ENCODE measurements at regions not wholly inside any gene's neighbourhood (a gene's known extent, or its start where the extent isn't known, plus 50 kb on each side); places are given as distances from the start of the nearest gene placed in this dataset.

DNA sequence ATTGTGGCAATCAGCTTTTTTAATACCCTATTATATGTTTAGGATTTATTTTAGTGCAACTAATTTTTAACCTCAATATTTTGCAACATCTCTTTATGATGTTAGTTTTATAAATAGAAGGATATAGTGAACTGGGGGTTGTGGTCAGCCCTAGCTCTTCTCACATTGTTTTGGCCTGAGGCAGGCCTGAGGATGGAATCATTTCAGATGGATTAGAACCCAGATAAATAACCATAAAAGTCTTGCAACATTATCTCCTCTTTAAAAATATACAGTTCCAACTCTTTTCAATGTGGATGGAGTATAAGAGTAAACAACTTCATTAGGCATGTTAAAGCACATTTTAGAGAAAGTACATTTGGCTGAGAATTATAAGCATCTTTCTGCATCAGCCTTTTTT, 522.7 kb downstream of the NR2F1-AS1 start:
- no peak overlapping the region for H3K4me2 ChIP-seq (ENCODE audit: low read length)
- TF ChIP-seq, protein P1, sequence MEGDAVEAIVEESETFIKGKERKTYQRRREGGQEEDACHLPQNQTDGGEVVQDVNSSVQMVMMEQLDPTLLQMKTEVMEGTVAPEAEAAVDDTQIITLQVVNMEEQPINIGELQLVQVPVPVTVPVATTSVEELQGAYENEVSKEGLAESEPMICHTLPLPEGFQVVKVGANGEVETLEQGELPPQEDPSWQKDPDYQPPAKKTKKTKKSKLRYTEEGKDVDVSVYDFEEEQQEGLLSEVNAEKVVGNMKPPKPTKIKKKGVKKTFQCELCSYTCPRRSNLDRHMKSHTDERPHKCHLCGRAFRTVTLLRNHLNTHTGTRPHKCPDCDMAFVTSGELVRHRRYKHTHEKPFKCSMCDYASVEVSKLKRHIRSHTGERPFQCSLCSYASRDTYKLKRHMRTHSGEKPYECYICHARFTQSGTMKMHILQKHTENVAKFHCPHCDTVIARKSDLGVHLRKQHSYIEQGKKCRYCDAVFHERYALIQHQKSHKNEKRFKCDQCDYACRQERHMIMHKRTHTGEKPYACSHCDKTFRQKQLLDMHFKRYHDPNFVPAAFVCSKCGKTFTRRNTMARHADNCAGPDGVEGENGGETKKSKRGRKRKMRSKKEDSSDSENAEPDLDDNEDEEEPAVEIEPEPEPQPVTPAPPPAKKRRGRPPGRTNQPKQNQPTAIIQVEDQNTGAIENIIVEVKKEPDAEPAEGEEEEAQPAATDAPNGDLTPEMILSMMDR (IDR thresholded peaks at IDR 0.05; ENCODE audit: low read length): no peak
- TF ChIP-seq EZH2 (IDR thresholded peaks at IDR 0.05; ENCODE audit: borderline replicate concordance, low read length): no peak

DNA sequence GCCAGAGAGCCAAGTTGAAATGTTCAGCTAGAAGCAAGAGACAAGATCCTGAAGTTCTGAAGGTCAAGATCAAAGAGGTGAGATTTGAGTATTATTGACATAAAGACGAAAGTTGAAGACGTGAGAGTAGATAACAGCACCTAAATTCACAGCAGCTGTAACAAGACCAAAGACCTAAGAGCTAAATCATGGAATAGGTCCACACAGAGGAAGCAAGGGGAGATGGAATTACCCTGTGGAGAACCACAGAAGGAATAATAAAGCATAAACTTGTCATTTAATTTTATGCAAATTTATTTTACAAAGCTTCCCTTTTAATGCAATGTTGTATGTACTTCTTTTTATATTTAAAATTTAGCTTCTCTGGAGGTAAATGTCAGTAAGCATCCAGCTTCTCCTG, 523.7 kb downstream of the NR2F1-AS1 start:
- Histone ChIP-seq H2AFZ (ENCODE audit: low read length) (no peak overlapping the region), H3K9me2 (ENCODE audit: low read depth, low read length) (no peaks in the 10 kb centered on the region), H3K4me2 (ENCODE audit: low read length) (no peak overlapping the region), H3K4me3 (ENCODE audit: low read depth, low read length, poor library complexity, severe bottlenecking) (no peak overlapping the region), H3K27ac (ENCODE audit: low read depth, low read length, poor library complexity, severe bottlenecking) (no peak overlapping the region), H3K36me3 (ENCODE audit: insufficient read depth, low read length) (no peaks in the 10 kb centered on the region), H3F3A (ENCODE audit: insufficient read depth, low read length) (no peaks in the 10 kb centered on the region), H3K9me3 (ENCODE audit: low read length) (no peaks in the 10 kb centered on the region), H3K79me2 (ENCODE audit: insufficient read depth, low read length) (no peaks in the 10 kb centered on the region), H3K4me1 (ENCODE audit: insufficient read depth, low read length, severe bottlenecking) (no peaks in the 10 kb centered on the region), H3K9ac (ENCODE audit: low read length) (no peak overlapping the region), H3K27me3 (ENCODE audit: insufficient read depth, low read length) (no peaks in the 10 kb centered on the region), H4K20me1 (ENCODE audit: insufficient read depth, low read length) (no peaks in the 10 kb centered on the region)
- TF ChIP-seq, protein P1 (IDR thresholded peaks at IDR 0.05; ENCODE audit: low read length): no peak
- TF ChIP-seq EZH2 (IDR thresholded peaks at IDR 0.05; ENCODE audit: borderline replicate concordance, low read length): no peak

More for the DNA sequence above, 522.7 kb downstream of the NR2F1-AS1 start:
- Histone ChIP-seq H3K4me1 (ENCODE audit: insufficient read depth, low read length, severe bottlenecking) (no peaks in the 10 kb centered on the region), H3F3A (ENCODE audit: insufficient read depth, low read length) (no peaks in the 10 kb centered on the region), H3K9me3 (ENCODE audit: low read length) (no peaks in the 10 kb centered on the region), H3K9me2 (ENCODE audit: low read depth, low read length) (no peaks in the 10 kb centered on the region), H4K20me1 (ENCODE audit: insufficient read depth, low read length) (no peaks in the 10 kb centered on the region), H3K36me3 (ENCODE audit: insufficient read depth, low read length) (no peaks in the 10 kb centered on the region), H3K9ac (ENCODE audit: low read length) (no peak overlapping the region), H3K4me3 (ENCODE audit: low read depth, low read length, poor library complexity, severe bottlenecking) (no peak overlapping the region), H3K27me3 (ENCODE audit: insufficient read depth, low read length) (no peaks in the 10 kb centered on the region), H2AFZ (ENCODE audit: low read length) (no peak overlapping the region), H3K27ac (ENCODE audit: low read depth, low read length, poor library complexity, severe bottlenecking) (no peak overlapping the region), H3K79me2 (ENCODE audit: insufficient read depth, low read length) (no peaks in the 10 kb centered on the region)

DNA sequence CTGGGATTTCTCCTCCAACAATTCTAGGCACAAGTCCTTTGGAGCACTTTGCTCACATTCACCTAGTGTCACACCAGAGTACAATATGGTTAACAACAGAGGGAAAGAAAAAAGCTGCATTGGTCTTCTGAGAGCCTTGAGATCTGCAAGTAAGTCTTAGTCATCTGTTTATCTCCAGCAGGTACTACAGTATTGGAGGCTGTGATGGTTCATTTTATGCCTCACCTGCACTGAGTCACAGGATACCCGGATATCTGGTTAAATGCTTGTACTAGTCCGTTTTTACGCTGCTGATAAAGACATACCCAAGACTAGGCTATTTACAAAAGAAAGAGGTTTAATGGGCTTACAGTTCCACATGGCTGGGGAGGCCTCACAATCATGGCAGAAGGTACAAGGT, 525.0 kb downstream of the NR2F1-AS1 start:
- Histone ChIP-seq H3K9ac (ENCODE audit: low read length) (no peak overlapping the region), H3F3A (ENCODE audit: insufficient read depth, low read length) (no peaks in the 10 kb centered on the region), H3K36me3 (ENCODE audit: insufficient read depth, low read length) (no peaks in the 10 kb centered on the region), H2AFZ (ENCODE audit: low read length) (no peak overlapping the region), H3K4me1 (ENCODE audit: insufficient read depth, low read length, severe bottlenecking) (no peaks in the 10 kb centered on the region), H4K20me1 (ENCODE audit: insufficient read depth, low read length) (no peaks in the 10 kb centered on the region), H3K27ac (ENCODE audit: low read depth, low read length, poor library complexity, severe bottlenecking) (no peak overlapping the region), H3K27me3 (ENCODE audit: insufficient read depth, low read length) (no peaks in the 10 kb centered on the region), H3K4me3 (ENCODE audit: low read depth, low read length, poor library complexity, severe bottlenecking) (no peak overlapping the region), H3K4me2 (ENCODE audit: low read length) (no peak overlapping the region), H3K79me2 (ENCODE audit: insufficient read depth, low read length) (no peaks in the 10 kb centered on the region), H3K9me2 (ENCODE audit: low read depth, low read length) (no peaks in the 10 kb centered on the region), H3K9me3 (ENCODE audit: low read length) (no peaks in the 10 kb centered on the region)
- TF ChIP-seq EZH2 (IDR thresholded peaks at IDR 0.05; ENCODE audit: borderline replicate concordance, low read length): no peak
- TF ChIP-seq, protein P1 (IDR thresholded peaks at IDR 0.05; ENCODE audit: low read length): no peak

All from OCI-LY1 (cell line).